Testis (tissue), 2 donors: ENCODE measurements at regions not wholly inside any gene's neighbourhood (a gene's known extent, or its start where the extent isn't known, plus 50 kb on each side); places are given as distances from the start of the nearest gene placed in this dataset.

ENCODE experiments used
- CTCF ChIP-seq, 3 experiments: fragments of 450-650 bp in 2 of 3; fragments of 200-600 bp in 1 of 3; sonication (generic) in 1 of 3; IDR thresholded peaks; one replicate each; pipeline ENCODE4 v1.5.1; 2016 to 2019; ENCODE audit warnings: antibody characterized with exemption in 3 of 3, mild to moderate bottlenecking in 2 of 3, moderate library complexity in 1 of 3
- POLR2A ChIP-seq: fragments of 450-650 bp; IDR thresholded peaks from one replicate; pipeline ENCODE4 v1.6.1; 2017; ENCODE audit warnings: antibody characterized with exemption, mild to moderate bottlenecking, moderate library complexity

DNA sequence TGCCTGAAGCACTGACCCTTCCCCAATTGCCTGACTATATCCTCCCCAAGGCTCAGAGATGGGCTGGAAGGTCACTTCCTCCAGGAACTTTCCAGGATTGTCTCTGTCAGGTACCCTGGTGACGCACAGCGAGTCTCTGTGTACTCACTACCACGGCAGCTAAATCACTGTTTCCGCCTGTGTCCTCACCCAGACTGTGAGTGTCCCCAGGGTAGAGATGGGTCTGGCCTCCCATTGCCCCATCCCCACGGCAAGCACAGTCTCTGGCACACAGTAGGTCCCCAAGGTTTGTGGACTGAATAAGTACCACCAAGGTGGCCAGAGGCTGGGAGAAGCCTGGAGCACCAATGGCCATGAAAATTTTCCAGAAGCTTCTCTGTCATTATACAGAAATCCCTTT, 93.8 kb upstream of the RUNX3 start:
- no peak for TF ChIP-seq CTCF (IDR thresholded peaks at IDR 0.05)
- no peak for TF ChIP-seq POLR2A
